Stomach (tissue), 4 donors: ENCODE measurements at regions not wholly inside any gene's neighbourhood (a gene's known extent, or its start where the extent isn't known, plus 50 kb on each side); places are given as distances from the start of the nearest gene placed in this dataset.

Experiments used
- CTCF ChIP-seq, 7 experiments: fragments of 450-650 bp in 4 of 7; fragments of 200-600 bp in 3 of 7; sonication (generic) in 3 of 7; IDR thresholded peaks; one replicate each; pipeline ENCODE4 v1.5.1; 2016 to 2019; ENCODE audit warnings: antibody characterized with exemption in 7 of 7, control low read depth in 2 of 7, mild to moderate bottlenecking in 1 of 7
- POLR2A ChIP-seq, 4 donors: fragments of 450-650 bp; IDR thresholded peaks; one replicate each; pipeline ENCODE4 v1.6.1; 2016; ENCODE audit warnings: antibody characterized with exemption in 4 of 4, control low read depth in 2 of 4, mild to moderate bottlenecking in 1 of 4, moderate library complexity in 1 of 4
- POLR2AphosphoS5 ChIP-seq, 3 donors: sonication (generic); formaldehyde crosslinking; IDR thresholded peaks; one replicate each; pipeline ENCODE4 v1.6.1; 2016; ENCODE audit warnings: antibody characterized with exemption in 3 of 3

DNA sequence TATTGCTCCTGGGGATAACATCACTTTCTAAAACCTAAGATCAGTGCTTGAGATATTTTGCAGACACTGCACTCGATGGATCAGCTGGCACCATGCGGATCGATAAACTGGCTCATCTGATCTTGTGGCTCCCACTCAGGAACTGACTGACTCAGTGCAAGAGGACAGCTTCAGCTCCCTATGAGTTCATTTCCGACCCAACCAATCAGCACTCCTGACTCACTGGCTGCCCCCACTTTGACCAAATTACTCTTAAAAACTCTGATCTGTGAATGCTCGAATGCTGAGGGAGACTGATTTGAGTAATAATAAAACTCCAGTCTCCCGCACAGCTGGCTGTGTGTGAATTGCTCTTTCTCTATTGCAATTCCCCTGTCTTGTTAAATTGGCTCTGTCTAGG lies 110.1 kb downstream of the ANAPC4 start:
- TF ChIP-seq POLR2A (IDR thresholded peaks at IDR 0.05) = no peak
- no peak for TF ChIP-seq POLR2AphosphoS5 (IDR thresholded peaks at IDR 0.05)
- TF ChIP-seq CTCF (IDR thresholded peaks at IDR 0.05) = no peak
